GM04504 (cell line): ENCODE measurements at regions not wholly inside any gene's neighbourhood (a gene's known extent, or its start where the extent isn't known, plus 50 kb on each side); places are given as distances from the start of the nearest gene placed in this dataset.
"Not testable (repeated sequence)": the region's sequence is repeated elsewhere in the genome, so short reads cannot be mapped to it uniquely, and the experiment has no call there.

Experiments
- DNase-seq: peaks from one replicate; pipeline ENCODE4 v3.0.0-alpha.2; 2012; ENCODE audit warnings: low read depth

- DNase-seq: no peak
Measured at GRCh38 chr6:21744331-21744730, 150.8 kb downstream of the SOX4 start.

GRCh38 chr6:21745543-21746337 is 152.2 kb downstream of the SOX4 start:
- DNase-seq: no peak

- no peak for DNase-seq
Measured at GRCh38 chr6:21747441-21747840, 153.9 kb downstream of the SOX4 start.

- DNase-seq: no peak
Measured at GRCh38 chr6:21748343-21749056, 154.9 kb downstream of the SOX4 start.

GRCh38 chr6:21749754-21750153 is 156.2 kb downstream of the SOX4 start:
- no peak for DNase-seq

- DNase-seq: no peak
Measured at GRCh38 chr6:21750575-21750974, 157.0 kb downstream of the SOX4 start.

GRCh38 chr6:21751608-21752007 is 158.1 kb downstream of the SOX4 start:
- no peak for DNase-seq

GRCh38 chr6:21752054-21752811 is 158.7 kb downstream of the SOX4 start:
- no peak for DNase-seq

- DNase-seq: no peak
Measured at GRCh38 chr6:21753241-21754108, 159.9 kb downstream of the SOX4 start.

- DNase-seq: no peak
Measured at GRCh38 chr6:21754891-21755290, 161.3 kb downstream of the SOX4 start.

GRCh38 chr6:21756487-21756886 is 162.9 kb downstream of the SOX4 start:
- no peak for DNase-seq

- not testable (repeated sequence) for DNase-seq
Measured at GRCh38 chr6:21757392-21757791, 163.8 kb downstream of the SOX4 start.

GRCh38 chr6:21759721-21760120 is 166.2 kb downstream of the SOX4 start:
- DNase-seq: no peak

- not testable (repeated sequence) for DNase-seq
Measured at GRCh38 chr6:21761053-21761730, 167.6 kb downstream of the SOX4 start.

GRCh38 chr6:21764989-21765388 is 171.4 kb downstream of the SOX4 start:
- DNase-seq: no peak

- peak; percentile 33 for DNase-seq
Measured at GRCh38 chr6:21767891-21768648, 174.5 kb downstream of the SOX4 start.

GRCh38 chr6:21769405-21769861 is 175.9 kb downstream of the SOX4 start:
- DNase-seq: peak; percentile 59

GRCh38 chr6:21769968-21770367 is 176.4 kb downstream of the SOX4 start:
- no peak for DNase-seq

GRCh38 chr6:21771626-21772320 is 178.2 kb downstream of the SOX4 start:
- DNase-seq: no peak

GRCh38 chr6:21772477-21772876 is 178.9 kb downstream of the SOX4 start:
- DNase-seq: no peak
